ENCODE measurements at regions not wholly inside any gene's neighbourhood (a gene's known extent, or its start where the extent isn't known, plus 50 kb on each side); places are given as distances from the start of the nearest gene placed in this dataset.

GRCh38 chr3:1979961-1980615, 118.6 kb upstream of the CNTN4 start:
- H3K27me3 ChIP-seq (ENCODE audit: insufficient read depth, low read length, poor library complexity, severe bottlenecking), result no peaks in the 10 kb centered on the region
- no peaks in the 10 kb centered on the region for H3K4me1 ChIP-seq (ENCODE audit: insufficient read depth, low read length, poor library complexity, severe bottlenecking)
- no peaks in the 10 kb centered on the region for H3K36me3 ChIP-seq (ENCODE audit: insufficient read depth, low read length)
- TF ChIP-seq EZH2phosphoT487 (IDR thresholded peaks at IDR 0.05; ENCODE audit: borderline replicate concordance) (no peak), CTCF (conservative IDR thresholded peaks at IDR 0.05; ENCODE audit: low read length) (no peak)
- H3F3A ChIP-seq (ENCODE audit: low read depth), result no peaks in the 10 kb centered on the region
- H3K9me3 ChIP-seq (ENCODE audit: insufficient read depth, low read depth, low read length), result no peaks in the 10 kb centered on the region
- H3K9me2 ChIP-seq (replicated peaks; ENCODE audit: low read depth, low read length), result no peaks in the 10 kb centered on the region
- H3K79me2 ChIP-seq (ENCODE audit: insufficient read depth, low read length), result no peaks in the 10 kb centered on the region
- no peak overlapping the region for H3K4me3 ChIP-seq (ENCODE audit: low read length, poor library complexity, severe bottlenecking)
- H2AFZ ChIP-seq (ENCODE audit: low read length), result no peak overlapping the region
- H3K9ac ChIP-seq (ENCODE audit: low read depth, low read length, poor library complexity, severe bottlenecking), result no peak overlapping the region
- no peaks in the 10 kb centered on the region for H4K20me1 ChIP-seq (ENCODE audit: insufficient read depth, low read length, poor library complexity, severe bottlenecking)
- no peak overlapping the region for H3K4me2 ChIP-seq (ENCODE audit: low read depth, low read length, poor library complexity, severe bottlenecking)

GRCh38 chr3:1987980-1988379, 110.7 kb upstream of the CNTN4 start:
- Histone ChIP-seq H3F3A (ENCODE audit: low read depth) (no peaks in the 10 kb centered on the region), H3K79me2 (ENCODE audit: insufficient read depth, low read length) (no peaks in the 10 kb centered on the region), H4K20me1 (ENCODE audit: insufficient read depth, low read length, poor library complexity, severe bottlenecking) (no peaks in the 10 kb centered on the region), H3K36me3 (ENCODE audit: insufficient read depth, low read length) (no peaks in the 10 kb centered on the region), H3K9ac (ENCODE audit: low read depth, low read length, poor library complexity, severe bottlenecking) (no peak overlapping the region), H3K9me3 (ENCODE audit: insufficient read depth, low read depth, low read length) (no peaks in the 10 kb centered on the region), H3K9me2 (replicated peaks; ENCODE audit: low read depth, low read length) (no peaks in the 10 kb centered on the region), H3K27me3 (ENCODE audit: insufficient read depth, low read length, poor library complexity, severe bottlenecking) (no peaks in the 10 kb centered on the region), H2AFZ (ENCODE audit: low read length) (no peak overlapping the region), H3K4me2 (ENCODE audit: low read depth, low read length, poor library complexity, severe bottlenecking) (no peak overlapping the region), H3K4me1 (ENCODE audit: insufficient read depth, low read length, poor library complexity, severe bottlenecking) (no peaks in the 10 kb centered on the region), H3K4me3 (ENCODE audit: low read length, poor library complexity, severe bottlenecking) (no peak overlapping the region)
- TF ChIP-seq EZH2phosphoT487 (IDR thresholded peaks at IDR 0.05; ENCODE audit: borderline replicate concordance), result no peak
- peak; percentile 37 for TF ChIP-seq CTCF (conservative IDR thresholded peaks at IDR 0.05; ENCODE audit: low read length)

- no peak for TF ChIP-seq EZH2phosphoT487 (IDR thresholded peaks at IDR 0.05; ENCODE audit: borderline replicate concordance)
- no peak for TF ChIP-seq CTCF (conservative IDR thresholded peaks at IDR 0.05; ENCODE audit: low read length)
- Histone ChIP-seq H2AFZ (ENCODE audit: low read length) (no peak overlapping the region), H3K4me3 (ENCODE audit: low read length, poor library complexity, severe bottlenecking) (no peak overlapping the region), H4K20me1 (ENCODE audit: insufficient read depth, low read length, poor library complexity, severe bottlenecking) (no peaks in the 10 kb centered on the region), H3K27me3 (ENCODE audit: insufficient read depth, low read length, poor library complexity, severe bottlenecking) (no peaks in the 10 kb centered on the region), H3K9me2 (replicated peaks; ENCODE audit: low read depth, low read length) (no peaks in the 10 kb centered on the region), H3K9ac (ENCODE audit: low read depth, low read length, poor library complexity, severe bottlenecking) (no peak overlapping the region), H3F3A (ENCODE audit: low read depth) (no peaks in the 10 kb centered on the region), H3K4me1 (ENCODE audit: insufficient read depth, low read length, poor library complexity, severe bottlenecking) (no peaks in the 10 kb centered on the region), H3K79me2 (ENCODE audit: insufficient read depth, low read length) (no peaks in the 10 kb centered on the region), H3K36me3 (ENCODE audit: insufficient read depth, low read length) (no peaks in the 10 kb centered on the region), H3K9me3 (ENCODE audit: insufficient read depth, low read depth, low read length) (no peaks in the 10 kb centered on the region), H3K4me2 (ENCODE audit: low read depth, low read length, poor library complexity, severe bottlenecking) (no peak overlapping the region)
These were observed 99.9 kb upstream of the CNTN4 start for GRCh38 chr3:1998739-1999138.

Measured in Loucy (cell line).